AG10803 (cell line): ENCODE measurements at regions not wholly inside any gene's neighbourhood (a gene's known extent, or its start where the extent isn't known, plus 50 kb on each side); places are given as distances from the start of the nearest gene placed in this dataset.
"Not testable (repeated sequence)": the region's sequence is repeated elsewhere in the genome, so short reads cannot be mapped to it uniquely, and the experiment has no call there.

ENCODE experiments used
- DNase-seq: peaks from one replicate; pipeline ENCODE4 v3.0.0; 2010; ENCODE audit warnings: low read depth
- H3K4me3 ChIP-seq: 2 replicates; pipeline ENCODE4 v1.5.1; 2011; ENCODE audit warnings: mild to moderate bottlenecking, low read length, control low read depth
- TF ChIP-seq, protein P1 (sequence below): conservative IDR thresholded peaks from 2 replicates; pipeline ENCODE4 v1.5.1; 2011; ENCODE audit warnings: mild to moderate bottlenecking, low read length, control low read depth, inconsistent platforms

DNA sequence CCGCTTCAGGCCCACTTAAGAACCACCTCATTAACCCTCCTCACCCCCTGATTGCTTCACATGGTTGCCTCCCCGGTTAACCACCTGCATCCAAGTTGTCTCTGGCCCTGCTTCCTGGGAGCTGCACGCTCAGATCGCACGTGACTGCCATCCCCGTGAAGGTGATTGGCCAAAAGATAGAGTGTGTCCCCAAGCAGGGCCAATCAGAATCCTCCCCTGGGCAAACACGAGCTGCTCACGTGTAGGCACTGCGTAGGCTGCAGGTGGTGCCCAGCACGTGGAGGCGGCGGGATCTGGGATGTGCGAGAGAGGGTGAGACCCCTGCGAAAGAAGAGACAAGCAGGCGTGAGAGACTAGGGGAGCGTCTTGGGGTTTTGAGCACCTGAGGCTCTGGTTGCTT lies 111.8 kb upstream of the CRHR1 start:
- no peak for DNase-seq
- no peak overlapping the region for H3K4me3 ChIP-seq
- TF ChIP-seq, protein P1, sequence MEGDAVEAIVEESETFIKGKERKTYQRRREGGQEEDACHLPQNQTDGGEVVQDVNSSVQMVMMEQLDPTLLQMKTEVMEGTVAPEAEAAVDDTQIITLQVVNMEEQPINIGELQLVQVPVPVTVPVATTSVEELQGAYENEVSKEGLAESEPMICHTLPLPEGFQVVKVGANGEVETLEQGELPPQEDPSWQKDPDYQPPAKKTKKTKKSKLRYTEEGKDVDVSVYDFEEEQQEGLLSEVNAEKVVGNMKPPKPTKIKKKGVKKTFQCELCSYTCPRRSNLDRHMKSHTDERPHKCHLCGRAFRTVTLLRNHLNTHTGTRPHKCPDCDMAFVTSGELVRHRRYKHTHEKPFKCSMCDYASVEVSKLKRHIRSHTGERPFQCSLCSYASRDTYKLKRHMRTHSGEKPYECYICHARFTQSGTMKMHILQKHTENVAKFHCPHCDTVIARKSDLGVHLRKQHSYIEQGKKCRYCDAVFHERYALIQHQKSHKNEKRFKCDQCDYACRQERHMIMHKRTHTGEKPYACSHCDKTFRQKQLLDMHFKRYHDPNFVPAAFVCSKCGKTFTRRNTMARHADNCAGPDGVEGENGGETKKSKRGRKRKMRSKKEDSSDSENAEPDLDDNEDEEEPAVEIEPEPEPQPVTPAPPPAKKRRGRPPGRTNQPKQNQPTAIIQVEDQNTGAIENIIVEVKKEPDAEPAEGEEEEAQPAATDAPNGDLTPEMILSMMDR = no peak

DNA sequence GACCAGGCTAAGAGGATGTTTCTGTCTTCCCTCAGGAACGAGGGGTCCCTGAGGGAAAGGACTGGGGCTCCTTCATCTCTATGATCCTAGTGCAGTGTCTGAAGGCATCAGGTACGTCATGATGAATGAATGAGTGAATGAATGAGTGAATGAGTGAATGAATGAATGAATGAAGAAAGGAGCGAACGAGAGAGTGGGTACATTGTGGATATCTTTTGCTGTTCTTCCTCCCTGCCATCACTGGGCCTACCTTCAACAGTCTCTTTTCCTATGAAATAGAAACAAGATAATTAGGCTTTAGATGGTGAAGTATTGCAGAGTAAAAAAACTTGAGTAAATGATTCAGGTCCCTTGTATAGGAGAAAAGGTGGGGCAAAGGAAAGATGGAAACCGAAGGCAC lies 111.3 kb upstream of the CRHR1 start:
- no peak overlapping the region for H3K4me3 ChIP-seq
- TF ChIP-seq, protein P1 = no peak
- DNase-seq = no peak

DNA sequence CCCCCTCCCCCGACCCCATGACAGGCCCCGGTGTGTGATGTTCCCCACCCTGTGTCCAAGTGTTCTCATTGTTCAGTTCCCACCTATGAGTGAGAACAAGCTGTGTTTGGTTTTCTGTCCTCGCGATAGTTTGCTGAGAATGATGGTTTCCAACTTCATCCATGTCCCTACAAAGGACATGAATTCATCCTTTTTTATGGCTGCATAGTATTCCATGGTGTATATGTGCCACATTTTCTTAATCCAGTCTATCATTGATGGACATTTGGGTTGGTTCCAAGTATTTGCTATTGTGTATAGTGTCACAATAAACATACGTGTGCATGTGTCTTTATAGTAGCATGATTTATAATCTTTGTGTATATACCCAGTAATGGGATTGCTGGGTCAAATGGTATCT lies 110.4 kb upstream of the CRHR1 start:
- DNase-seq, H3K4me3 ChIP-seq: not testable (repeated sequence)

DNA sequence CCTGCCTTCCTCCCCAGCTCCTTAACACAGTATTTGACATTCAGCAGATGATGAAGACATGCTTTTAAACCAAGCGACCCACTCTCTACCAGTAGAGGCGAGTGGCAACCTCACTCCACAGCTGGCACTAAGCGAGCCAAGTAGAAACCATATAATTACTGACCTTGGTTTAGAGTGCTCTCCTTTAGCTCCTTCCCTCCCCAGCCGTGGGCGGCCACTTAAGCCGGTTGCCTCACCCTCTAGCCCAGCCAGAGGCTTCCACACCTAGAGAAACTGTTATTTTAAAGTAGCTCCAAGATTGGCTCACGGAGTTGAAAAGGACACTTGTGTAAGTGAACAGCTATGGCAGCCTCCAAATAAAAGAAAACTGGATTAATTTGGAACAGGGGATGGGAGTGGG lies 109.1 kb upstream of the CRHR1 start:
- H3K4me3 ChIP-seq = no peak overlapping the region
- no peak for DNase-seq
- TF ChIP-seq, protein P1 = no peak

DNA sequence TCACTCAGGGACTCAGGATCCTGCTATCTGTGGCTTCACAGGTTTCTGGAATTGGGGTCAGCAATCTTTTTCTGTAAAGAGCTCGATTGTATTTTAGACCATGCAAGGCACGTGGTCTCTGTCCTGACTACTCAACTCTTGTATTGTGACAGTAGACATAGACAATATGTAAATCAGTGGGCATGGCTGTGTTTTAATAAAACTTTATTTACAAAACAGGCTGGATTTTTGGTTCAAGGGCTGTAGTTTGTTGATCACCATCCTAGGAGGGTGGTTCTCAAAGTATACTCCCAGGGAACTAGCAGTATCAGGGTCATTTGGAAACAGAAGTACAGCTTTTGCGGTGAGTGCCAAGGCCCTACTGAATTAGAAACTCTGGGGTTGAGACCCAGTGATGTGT lies 108.2 kb upstream of the CRHR1 start:
- no peak for DNase-seq
- no peak overlapping the region for H3K4me3 ChIP-seq
- TF ChIP-seq, protein P1 = no peak

DNA sequence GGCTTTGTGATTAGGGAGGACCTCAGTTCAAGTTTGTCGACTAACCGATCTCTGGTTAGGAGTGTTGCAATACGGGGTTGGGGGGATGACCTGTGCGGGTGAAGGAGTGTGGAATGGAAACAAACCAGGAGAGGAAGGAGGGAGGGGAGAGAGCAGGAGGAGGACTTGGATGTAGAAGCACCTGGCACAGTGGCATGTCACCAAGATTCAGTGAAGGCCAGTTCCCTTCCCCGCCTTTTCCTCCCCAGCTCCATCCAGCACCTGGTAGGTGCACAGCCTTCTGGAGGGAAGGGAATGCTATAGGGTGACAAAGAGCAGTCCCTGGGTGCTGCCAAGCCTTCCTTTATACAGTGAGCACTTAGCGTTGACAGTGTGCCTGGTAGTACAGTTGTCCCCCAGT lies 107.4 kb upstream of the CRHR1 start:
- no peak for DNase-seq
- TF ChIP-seq, protein P1 = no peak
- no peak overlapping the region for H3K4me3 ChIP-seq

DNA sequence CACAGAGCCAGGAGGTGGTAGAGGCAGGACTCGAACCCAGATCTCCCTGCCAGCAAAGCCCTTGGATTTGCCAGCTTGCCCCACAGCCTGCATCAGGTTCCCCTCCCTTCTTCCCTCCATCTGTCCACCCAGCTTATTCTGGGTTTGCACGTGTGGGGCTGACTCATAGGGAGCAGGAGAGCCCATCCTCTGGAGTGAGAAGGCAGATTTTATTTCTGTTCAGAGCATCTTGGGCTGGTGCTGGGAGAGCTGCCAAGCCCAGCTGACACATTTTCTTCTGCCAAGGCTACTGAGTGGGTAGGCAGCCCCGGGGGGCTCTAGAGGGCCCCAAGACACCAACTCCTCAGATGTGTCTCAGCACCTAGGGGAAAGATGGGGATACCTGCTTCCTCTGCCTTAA lies 106.3 kb upstream of the CRHR1 start:
- DNase-seq = no peak
- no peak overlapping the region for H3K4me3 ChIP-seq
- TF ChIP-seq, protein P1 = no peak

DNA sequence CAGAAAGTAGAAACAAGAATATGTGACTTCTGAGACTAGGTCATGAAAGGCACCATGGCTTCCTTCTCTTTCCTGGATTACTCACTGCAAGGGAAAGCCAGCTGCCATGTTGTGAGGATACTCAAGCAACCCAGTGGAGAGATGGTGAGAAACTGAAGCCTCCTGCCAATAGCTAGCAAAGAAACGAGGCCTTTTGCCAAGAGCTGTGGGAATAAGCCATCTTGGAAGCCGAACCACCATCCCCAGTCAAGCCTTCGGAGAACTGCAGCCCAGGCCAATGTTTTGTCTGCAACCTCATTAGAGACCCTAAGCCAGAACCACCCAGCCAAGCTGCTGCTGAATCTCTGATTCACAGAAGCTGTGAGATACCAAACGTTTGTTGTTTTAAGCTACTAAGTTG lies 104.7 kb upstream of the CRHR1 start:
- no peak overlapping the region for H3K4me3 ChIP-seq
- TF ChIP-seq, protein P1 = no peak
- DNase-seq = no peak
